NCI-H187 treated with DMSO at 0.1 percent for 48 hours (cell line): ENCODE measurements at regions not wholly inside any gene's neighbourhood (a gene's known extent, or its start where the extent isn't known, plus 50 kb on each side); places are given as distances from the start of the nearest gene placed in this dataset.

Experiments used
- DNase-seq: peaks from one replicate; lab custom pipeline; 2025; lab: John Stamatoyannopoulos, UW

DNA sequence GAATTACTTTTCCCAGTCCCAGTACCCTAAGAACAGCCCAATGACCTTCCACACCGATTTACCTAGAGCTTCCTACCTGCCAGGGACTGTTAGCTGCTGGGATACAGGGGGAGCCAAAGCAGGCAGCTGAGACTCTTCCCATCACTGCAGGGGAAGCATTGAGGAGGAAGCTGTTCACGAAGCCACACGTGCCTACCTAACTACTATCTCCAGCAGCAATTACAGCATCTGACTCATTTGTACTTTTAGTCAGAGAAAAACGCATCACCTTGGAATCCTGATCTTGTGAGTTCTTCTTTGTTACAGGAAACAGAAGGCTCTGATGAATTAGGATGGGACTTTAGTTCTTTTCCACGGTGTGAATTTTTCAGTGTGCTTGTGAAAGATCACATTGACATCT lies 113.7 kb upstream of the DHX40 start:
- DNase-seq: no peak

DNA sequence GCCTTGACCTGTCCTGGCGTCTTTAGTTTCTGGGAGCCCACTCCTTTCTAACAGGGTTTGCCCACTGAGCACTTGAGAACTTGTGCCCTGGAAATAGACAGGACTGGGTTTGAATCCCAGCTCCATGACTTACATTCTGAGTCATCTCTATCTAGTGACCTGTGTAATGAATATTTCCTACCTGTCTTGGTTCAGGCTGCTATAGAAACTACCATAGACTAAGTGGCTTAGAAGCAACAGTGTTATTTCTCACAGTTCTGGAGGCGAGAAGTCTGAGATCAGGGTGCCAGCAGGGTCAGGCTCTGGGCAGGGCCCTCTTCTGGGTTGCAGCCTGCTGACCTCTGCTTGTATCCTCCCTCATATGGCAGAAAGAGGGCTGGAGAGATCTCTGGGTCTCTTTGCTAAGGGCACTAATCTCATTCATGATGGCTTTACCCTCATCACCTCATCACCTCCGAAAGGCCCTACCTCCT lies 110.7 kb upstream of the DHX40 start:
- DNase-seq: no peak

DNA sequence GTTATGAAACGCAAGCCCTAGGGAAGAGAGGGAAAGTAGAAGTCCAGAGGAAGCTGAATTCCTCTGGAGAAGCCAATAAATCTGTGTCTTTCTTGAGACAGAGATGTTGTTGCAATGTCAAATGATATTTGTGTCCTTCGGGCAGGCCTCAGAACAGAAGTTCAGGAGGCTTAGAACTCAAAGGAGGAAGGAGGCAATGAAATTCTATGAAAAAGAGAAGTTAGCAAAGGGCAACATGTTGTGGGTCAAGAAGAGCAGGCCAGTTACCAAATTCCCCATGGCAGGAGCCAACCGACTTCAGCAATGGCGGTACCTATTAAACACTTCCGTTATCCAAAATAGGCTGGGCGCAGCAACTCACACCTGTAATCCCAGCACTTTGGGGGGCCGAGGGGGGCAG lies 109.0 kb upstream of the DHX40 start:
- DNase-seq: no peak

DNA sequence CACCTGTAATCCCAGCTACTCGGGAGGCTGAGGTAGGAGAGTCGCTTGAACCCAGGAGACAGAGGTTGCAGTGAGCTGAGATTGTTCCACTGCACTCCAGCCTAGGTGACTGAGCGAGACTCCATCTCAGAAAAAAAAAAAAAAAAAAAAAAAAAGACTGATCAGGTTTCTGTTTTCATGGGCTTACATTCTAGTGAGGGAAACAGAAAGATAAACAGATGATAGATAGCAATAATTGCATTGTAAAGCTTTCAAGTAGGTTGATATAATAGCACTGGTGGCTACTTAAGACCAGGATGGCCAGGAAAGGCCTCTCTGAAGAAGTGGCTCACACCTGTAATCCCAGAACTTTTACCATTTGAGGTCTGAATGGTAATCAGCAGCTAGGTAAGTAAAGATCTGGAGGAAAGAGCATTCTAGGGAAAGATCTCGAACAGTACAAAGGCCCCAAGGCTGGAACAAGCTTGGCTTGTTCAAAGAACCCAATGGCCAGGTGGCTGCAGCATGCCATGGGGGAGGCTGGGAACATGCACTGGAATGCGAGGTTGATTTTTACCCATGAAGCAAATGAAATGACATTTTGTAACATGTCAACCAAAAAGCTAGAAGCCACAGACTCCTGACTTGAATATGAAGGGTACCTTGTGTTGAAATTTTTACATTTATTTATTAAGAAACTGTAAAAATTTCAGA lies 108.3 kb upstream of the DHX40 start:
- no peak for DNase-seq

DNA sequence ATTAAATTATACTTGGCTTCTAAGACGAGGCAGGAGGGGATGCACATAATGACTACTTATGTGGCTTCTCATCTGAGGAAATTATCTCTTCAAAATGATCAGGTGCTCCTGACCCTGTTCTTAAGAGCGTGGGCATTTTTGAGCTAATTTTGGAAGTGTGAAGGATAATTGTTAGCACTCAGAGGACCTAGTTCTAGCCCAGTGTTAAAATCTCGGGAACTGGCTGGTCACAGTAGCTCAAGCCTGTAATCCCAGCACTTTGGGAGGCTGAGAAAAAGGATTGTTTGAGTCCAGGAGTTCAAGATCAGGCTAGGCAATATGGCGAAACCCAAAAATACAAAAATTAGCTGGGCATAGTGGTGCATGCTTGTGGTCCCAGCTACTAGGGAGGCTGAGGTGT lies 103.0 kb upstream of the DHX40 start:
- no peak for DNase-seq

DNA sequence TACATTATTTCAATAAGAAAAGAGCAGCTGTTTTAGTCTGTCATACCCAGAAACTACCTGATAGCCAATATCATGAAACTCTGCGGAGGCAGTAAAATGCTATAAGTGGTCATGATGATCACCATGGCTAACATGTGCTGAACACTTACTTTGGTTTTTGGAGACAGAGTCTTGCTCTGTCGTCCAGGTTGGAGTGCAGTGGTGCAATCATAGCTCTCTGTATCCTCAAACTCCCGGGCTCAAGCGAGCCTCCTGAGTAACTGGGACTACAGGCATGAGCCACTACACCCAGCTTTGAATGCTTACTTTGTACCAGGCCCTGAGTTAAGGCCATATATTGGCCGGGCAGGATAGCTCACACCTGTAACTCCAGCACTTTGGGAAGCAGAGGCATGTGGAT lies 101.2 kb upstream of the DHX40 start:
- DNase-seq: no peak

DNA sequence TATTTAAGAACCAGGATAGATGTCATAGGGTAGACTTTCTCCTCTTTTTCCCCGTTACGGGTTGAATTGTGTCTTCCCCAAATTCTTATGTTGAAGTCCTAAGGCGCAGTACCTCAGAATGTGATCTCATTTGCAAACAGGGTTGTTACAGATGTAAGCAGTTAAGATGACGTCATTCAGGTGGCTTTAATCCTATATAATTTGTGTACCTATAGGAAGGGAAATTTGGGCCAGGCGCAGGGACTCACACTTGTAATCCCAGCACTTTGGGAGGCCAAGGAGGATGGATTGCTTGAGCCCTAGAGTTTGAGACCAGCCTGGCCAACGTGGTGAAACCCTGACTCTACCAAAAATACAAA lies 99.5 kb upstream of the DHX40 start:
- DNase-seq: no peak

DNA sequence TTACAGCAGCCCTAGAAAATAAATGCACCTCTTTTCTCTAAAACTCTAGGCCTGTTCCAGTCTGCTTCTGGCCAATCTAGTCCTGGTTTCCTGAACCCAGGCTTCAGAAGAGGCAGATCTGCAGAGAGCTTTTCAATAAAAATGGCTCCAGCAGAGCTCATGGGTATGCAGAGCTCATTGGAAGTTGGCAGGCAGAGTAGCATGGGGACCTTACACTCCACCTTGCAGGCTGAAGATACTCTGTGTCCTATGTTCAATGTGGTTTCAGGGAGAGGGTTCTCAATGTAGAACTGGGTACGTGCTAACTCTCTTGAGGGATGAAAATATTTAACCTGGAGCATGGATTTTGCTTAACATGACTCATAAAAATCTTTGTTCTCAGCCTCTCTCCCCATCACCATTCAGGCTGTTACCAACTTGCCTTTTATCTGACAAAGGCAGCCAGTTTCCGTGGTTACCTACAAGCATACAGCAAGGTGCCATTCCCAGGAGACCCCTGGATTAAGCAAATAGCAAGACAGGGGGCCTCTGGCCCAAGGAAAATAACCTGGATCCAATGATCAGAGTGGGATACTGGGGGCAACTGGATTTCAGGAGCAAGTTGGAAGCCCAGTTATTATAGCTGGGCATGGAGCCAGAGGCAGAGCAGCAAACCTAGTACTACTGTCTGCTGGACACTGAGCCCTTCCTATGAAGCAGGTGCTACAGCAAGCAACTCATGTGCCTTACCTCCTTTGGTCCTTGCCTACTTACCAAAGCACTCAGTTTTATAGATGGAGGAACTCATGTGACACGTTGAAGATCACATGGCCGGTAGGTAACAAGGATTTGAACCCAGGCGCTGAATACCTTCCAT lies 98.2 kb upstream of the DHX40 start:
- no peak for DNase-seq

DNA sequence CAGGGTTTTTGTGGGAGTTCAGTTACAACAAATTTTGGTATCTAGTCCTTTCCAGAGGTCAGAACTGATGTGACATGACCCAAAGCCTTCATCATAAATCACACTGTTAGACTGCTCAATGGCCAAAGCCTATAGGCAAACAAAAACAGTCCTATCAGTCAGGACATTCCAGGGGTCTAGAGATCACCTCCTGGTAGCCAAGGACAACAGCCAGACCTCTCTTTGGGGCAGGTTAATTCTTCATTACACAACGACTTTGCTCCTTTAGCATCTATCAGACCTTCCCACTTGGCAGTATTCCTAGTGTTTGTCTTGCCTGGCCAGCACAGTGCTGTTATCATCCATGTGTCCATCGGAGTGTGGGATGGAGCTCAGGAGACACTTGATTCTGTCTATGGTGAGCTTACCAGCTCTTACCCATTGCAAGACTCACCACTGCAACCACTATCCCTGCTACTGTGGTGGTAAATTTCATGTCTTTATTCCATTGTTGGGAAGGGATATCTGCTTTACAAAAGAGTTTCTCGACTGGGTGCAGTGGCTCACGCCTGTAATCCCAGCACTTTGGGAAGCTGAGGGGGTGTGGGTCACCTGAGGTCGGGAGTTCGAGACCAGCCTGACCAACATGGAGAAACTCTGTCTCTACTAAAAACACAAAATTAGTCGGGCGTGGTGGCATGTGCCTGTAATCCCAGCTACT lies 95.5 kb upstream of the DHX40 start:
- DNase-seq: no peak

DNA sequence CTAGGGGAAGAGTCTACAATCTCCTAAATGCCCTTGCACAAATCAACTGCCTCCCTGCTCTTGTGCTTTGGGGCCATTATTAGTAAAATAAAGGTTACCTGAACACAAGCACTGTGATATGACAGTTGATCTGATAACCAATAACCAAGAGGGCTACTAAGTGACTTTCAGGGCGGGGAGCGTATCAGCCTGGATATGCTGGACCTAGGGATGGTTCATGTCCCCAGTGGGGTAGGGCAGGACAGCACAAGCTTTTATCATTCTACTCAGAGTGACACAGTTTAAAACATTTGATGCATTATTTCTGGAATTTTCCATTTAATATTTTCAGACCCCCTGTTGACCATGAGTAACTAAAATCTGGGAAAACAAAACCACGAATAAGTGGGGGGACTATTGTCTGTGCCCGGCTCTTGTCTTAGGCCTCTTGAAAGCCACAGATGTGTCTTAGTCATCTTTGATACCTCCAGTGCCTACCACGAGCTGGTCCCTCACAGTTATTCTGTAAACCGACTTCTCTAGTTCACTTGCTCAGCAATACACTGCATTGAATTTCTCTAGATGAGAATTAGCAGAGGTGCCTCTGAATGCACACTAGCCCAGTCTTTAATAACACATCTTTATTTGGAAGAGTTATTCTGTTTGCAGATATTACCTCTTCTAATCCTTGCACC lies 94.6 kb upstream of the DHX40 start:
- DNase-seq: no peak

DNA sequence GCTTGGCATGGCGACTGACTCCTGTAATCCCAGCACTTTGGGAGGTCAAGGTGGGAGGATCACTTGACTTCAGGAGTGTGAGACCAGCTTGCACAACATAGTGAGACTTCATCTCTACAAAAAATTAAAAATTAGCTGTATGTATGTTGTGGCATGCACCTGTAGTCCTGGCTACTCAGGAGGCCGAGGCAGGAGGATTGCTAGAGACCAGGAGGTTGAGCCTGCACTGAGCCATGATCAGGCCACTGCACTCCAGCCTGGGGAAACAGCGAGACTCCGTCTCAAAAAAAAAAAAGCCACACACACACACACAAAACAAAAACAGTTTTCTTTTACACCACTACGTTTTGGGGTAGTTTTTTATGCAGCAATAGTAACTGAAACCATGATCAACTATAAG lies 89.0 kb upstream of the DHX40 start:
- DNase-seq: no peak

DNA sequence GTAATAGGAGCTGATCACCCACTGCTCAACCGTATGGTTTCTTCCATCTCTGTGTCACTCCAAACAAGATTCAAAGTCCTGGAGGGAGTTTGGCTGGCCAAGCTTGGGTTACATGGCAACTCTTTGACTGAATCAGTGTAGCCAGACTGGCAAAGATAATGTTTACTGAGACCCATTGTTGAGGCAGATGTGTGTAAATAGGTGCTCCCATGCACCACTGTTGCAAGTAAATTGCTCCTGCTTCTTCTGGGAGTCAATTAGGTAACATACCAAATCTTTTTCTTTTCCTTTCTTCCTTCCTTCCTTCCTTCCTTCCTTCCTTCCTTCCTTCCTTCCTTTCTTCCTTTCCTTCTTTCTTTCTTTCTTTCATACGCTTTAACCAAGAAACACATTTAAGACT lies 86.3 kb upstream of the DHX40 start:
- no peak for DNase-seq

DNA sequence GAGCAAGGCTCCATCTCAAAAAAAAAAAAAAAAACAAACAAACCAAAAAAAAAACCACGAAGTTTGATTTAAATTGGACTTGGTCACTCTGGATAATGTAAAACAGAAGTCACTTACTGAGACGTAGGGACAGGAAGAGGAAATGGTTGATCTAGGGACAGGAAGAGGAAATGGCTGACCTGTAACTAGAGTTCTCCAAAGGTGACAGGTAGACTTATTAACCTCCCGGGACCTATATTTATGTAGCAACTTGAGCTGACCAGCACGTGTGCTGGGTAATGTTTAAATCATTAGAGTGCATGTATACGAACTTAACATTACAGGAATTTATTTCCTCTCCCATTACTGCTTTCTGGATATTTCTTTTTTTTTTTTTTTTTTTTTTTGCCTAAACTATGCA lies 81.5 kb upstream of the DHX40 start:
- no peak for DNase-seq

DNA sequence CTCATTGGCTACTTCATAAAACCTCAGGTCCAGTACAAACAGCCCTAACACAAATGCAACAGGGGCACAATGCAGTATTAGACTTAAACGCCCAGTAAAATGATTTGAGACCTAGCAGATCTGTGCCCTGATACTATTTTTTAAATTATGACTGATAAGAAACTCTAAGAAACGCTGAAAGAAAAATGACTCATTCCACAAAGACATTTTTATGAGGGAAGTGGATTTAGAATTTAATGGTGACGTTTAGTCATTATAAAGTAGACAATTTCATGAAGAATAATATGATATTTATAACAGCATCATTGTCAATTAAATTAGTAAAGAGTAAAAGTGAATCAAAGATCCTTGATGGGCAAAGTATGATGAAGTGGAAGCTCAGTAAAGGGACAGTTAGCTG lies 80.4 kb upstream of the DHX40 start:
- no peak for DNase-seq

DNA sequence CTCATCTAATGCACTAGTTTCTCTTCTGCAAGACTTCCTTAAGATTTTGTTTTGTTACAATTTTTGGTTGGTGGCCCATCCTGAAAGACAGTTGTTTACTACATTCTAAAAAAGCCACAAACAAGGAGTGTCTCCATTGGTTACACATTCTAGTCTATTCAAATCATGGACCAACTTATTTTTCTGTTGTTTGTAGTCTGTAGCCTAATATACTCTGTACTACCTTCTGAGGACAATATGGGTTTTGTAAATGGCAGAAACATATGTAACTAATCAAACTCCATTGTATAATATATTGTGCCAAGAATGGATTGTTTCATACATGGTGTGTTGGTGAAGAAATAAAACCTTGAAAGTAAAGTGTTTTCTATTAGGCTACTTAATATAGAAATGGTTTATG lies 79.5 kb upstream of the DHX40 start:
- DNase-seq: no peak

DNA sequence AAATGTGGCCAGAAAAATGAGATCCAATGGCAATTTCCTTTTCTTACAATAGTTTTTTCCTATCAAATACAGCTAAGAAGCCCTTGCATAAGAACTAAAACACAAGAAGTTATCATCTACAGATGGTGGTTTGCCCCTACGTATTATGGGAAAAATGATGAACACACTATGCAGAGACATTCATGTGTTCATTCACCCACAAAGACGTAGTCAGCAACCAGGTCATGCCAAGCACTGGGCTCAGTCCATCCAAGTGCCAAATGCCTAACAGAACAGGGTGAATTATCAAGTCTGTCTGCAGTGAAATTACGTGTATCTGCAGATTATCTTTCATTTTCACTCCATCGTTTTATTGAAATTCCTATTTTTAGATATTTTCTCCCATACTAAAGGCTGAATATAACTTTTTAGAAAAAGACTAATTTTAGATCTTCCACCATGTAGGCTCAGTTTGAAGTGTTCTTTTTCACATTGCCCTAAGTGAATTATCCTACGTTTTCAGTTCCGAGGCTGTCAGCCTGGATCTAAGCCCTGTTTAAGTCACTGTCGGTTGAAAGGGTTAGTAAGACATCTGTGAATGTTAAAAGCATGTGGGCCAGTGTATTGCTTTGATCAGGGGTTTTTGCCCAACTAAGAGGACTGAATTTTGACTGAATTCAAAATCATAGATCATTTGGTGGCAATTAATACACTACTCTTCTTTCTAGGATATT lies 78.1 kb upstream of the DHX40 start:
- no peak for DNase-seq

DNA sequence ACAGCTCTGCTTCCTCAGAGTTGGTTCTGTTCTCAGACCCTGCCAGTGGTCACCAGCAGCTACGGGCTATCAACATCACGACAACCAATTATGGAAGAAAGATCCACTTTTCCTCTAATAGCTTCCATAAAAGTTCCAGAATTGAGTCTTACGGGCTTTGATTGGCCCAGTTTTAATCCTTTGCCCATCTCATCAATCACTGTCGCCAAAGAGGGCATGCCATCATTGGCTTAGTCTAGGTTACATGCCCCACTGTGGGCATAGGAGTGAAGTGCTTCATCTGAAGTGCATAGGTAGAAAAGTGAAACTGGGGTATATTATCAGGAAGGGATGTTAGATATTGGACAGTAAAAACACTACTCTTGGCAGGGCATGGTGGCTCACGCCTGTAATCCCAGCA lies 76.6 kb upstream of the DHX40 start:
- DNase-seq: no peak

DNA sequence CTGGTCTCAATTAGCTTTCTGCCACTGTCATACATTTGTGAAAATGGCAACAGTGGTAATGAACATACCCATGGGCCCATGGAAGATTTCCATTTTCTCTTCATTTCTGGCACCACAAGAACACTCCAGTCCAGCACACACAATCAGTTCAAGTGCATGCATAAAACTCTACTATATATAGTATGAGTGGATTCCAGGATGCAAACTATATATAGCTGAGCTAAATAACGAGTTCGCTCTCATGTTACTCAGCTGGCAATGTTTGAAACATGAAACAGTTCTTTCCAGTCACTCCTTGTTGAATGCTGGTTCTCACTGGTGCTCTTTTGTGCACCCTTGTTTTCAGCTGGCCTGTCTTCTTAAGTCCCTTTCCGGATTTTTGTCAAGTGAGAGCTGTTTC lies 75.2 kb upstream of the DHX40 start:
- DNase-seq: peak; percentile 78

DNA sequence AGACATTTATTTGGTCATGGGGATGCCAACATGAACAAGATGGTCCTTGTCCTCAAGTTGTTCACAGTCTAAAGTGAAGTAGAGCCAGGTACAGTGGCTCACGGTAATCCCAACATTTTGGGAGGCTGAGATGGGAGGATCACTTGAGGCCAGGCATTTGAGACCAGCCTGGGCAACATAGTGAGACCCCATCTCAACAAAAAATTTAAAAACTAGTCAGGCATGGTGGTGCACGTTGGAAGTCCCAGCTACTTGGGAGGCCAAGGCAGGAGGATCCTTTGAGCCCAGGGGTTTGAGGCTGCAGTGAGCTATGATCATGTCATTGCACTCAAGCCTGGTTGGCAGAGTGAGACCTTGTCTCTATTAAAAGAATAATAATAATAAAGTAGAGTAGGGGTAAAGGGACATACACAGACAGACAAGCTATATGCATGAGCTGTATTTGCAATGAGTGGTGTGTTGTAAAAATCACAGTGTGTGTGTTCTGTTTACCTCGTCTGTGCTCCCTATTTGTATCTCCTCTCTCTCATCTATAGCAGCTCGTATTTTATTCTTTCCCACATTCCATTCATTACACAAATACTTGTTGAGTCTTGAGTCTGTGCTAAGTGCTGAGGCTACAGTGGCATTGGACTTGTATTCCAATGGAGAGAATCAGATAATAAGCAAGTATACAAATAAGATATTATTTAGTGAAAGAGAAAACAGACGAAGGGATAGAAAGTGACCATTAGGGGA lies 73.9 kb upstream of the DHX40 start:
- DNase-seq: no peak

DNA sequence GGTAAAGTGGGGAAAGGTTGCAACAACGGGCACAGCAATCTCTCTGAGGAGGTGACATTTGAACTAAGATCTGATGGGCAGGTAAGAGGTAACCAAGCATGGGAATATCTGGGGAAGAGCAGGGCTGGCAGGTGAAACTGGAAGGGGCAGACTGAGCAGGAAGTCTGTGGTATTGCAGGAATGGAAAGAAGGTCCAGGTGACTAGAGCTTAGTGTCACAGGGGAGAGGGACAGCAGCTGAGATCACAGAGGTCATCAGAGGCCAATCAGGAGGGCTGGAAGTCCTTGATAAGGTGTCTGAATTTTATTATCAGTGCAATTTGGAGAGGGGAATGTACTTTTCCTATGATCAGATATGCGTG lies 73.3 kb upstream of the DHX40 start:
- DNase-seq: no peak

DNA sequence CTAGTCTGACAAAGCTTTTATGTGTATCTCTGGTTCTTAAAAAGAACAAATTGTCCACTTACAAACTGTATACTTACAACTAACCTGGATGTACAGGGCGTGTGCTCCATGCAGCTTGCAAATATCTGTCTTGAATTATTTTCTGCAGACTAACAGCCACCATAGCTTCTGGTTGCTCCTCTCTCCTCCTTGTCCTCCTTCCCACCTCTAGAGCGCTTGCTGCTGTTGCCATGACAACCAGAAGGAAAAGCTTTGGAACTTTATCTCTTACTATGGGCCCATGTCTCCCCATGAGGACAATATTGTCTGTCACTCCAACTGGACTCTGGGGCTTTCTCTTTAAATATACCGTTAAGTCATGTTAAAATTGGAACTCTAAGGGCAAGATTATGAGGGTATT lies 71.5 kb upstream of the DHX40 start:
- DNase-seq: no peak
